ENCODE measurements at regions not wholly inside any gene's neighbourhood (a gene's known extent, or its start where the extent isn't known, plus 50 kb on each side); places are given as distances from the start of the nearest gene placed in this dataset.
"Not testable (repeated sequence)": the region's sequence is repeated elsewhere in the genome, so short reads cannot be mapped to it uniquely, and the experiment has no call there.

DNA sequence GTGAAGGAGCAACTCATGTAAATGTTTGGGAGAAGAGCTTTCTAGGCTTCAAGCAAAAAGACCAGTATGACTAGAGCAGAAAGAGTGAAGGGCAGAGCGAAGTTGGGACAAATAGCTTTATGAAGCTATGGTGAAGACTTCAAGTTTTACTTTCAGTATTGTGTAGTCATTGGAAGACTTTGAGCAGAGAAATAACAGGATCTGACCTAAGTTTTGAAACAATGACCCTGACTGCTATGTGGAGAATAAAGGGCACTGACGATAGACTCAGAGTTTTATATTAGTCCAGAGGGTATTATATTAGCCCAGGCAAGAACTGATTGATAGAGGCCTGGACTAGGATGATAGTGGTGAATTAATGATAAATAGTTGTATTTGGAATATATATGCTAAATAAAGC, 187.3 kb downstream of the KTN1 start:
- no peak for DNase-seq (ENCODE audit: low spot score)

DNA sequence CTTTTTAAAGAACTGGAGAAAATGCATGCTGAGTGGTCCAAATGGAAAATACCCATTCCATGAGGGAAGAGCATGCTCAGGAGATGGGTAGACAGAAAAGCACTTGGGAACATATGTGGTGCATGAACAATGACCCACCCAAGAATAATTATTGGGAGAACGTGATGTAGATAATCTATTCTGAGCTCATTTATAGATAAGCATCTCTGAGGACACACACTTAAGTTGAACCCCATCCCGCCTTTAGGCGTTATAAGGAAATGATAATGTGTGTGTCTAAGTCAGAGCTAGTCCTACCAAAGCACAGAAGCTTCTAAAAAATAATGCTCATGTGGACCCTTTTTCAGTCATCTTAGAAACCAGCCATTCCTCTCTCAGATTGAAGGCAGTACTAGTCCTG, 189.9 kb downstream of the KTN1 start:
- no peak for DNase-seq (ENCODE audit: low spot score)

DNA sequence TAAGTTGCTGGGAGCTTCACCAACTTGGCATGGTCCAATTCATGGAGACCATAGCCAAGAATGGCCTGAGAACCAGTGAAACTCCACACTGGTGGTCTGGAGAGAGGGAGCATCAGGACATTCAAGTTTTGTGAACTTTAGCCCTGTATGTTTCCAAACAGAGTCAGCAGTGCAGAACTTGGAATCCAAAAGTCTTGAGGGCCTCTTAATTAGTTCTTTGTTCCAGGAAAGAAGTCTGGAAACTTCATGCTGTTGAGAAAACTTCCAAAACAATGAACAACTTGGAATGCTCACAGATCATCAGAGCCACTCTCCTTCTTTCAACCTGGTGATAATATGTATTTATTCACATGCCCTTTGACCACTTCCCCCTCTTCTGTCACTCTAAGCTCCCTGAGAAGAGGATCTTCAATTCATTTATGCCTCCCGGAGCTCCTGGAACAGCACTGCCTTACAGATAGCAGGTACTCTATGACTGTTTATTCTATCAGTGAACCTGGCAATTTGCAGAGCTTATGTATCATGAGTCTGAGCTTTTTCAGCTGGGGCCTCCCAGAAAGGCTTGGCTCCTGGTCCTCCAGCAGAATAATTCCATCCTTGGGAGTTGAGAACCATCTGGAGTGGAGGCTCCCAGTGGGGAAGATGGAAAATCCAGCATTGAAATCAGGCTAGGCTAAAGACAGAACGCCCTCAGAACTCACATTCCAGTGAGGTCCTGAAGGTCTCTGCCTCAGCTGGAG, 191.4 kb downstream of the KTN1 start:
- DNase-seq (ENCODE audit: low spot score): no peak

DNA sequence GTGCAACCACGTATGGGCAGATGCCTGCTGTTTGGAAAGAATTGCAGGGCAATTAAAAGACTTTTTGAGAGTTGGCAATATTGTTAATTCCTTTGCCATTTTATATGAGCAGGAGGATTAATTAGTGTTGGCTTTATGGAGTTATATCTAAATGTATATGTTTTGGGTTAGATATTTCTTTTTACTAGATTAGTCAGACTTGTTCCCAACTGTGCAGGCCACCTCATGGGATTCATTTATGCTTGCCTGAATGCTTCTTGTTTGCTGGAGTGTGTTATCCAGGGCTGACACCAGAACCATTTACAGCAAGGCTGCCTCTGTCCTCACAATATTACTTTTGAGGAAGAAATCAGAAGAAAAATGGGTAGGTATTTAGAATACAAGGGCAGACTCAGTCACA, 192.5 kb downstream of the KTN1 start:
- no peak for DNase-seq (ENCODE audit: low spot score)

DNA sequence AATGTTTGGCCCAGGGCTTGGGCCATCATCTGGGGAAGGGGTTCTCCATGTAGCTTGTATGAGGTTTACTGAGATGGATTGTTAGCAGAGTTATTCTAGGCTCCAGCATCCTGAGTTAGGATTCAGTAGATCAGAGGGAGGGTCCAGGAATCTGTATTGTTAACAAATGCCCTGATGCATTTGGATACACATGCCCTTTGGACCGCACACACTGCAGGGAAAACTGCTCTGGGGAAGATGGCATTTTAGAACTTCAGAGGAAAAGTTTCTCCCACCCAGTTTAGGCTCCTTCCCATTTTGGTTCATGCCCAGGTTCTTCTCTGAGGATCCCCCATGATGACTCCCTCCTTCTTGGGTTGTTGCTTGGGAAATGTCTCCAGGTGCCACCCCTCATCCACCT, 193.3 kb downstream of the KTN1 start:
- DNase-seq (ENCODE audit: low spot score): no peak

DNA sequence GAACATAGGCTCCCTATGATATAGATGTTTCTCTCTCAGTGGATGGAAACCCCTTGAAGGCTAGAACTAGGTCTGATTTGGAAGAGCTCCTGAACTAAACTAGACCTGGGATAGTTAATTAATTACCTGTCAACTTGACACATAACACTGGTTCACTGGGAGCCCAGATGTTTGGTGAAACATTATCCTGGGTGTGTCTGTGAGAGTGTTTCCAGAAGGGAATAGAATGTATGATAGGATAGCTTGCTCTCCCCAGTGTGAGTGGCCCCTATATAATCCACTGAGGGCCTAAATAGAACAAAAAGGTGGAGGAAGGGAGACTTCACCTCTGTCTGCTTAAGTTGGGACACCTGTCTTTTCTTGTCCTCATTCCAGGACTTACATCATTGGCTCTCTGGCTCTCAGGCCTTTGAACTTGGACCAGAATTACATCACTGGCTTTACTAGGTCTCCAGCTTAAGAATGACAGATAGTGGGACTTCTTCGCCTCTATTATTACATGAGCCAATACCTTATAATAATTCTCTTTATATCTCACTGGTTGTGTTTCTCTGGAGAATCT, 194.1 kb downstream of the KTN1 start:
- DNase-seq (ENCODE audit: low spot score): no peak

DNA sequence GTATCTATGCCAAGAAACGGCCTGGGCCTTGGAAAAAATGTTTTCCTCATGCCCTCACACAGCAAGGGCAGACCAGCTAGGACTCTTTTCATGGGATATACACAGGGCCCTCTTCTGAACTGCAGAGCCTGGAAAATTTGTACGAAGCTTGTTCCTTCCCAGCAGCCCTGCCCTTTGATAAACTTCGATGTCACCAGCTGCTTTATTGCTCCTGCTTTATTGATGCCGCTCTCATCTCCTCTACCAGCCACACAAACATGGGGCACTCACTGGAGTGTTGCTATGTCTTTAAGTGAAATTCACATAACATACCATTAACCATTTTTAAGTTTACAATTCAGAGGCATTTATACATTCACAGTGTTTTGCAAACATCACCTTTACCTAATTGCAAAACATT, 197.9 kb downstream of the KTN1 start:
- DNase-seq (ENCODE audit: low spot score): no peak

DNA sequence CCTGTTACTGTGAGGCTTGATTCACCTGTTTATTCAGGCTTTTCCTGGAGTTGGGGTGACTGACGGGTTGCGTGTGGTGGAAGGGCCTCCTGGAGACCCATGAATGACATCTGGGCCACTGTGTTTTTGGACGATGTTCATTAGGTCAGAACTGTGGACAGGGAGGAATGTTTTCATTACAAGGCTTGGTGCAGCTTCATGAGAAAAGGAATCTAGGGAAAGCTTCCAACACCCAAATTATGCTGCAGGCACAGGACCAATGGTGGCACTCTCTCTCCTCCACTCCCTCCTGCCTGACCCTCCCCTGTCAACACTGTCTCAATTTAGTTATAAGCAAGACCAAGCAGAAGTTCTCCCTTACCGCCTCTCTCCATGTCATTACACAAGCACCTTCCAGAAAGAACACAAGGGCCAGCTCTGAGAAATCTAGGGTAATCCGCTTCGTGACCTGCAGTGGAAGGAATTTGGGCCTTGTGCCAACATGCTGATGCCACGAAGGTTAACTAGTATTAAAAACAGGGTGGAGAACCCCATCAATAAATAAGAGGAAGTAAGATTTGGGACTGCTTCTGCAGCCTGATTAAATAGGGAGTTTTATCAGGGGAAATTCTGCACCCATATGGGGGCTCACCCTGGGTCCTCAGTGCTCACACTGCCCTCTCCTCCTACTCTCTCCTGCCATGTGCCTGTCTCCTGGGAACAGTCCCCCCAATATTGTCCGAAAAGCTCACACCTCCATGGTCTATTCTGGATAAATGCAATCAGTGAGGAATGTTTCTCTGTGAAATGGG, 200.3 kb downstream of the KTN1 start:
- DNase-seq (ENCODE audit: low spot score): no peak

DNA sequence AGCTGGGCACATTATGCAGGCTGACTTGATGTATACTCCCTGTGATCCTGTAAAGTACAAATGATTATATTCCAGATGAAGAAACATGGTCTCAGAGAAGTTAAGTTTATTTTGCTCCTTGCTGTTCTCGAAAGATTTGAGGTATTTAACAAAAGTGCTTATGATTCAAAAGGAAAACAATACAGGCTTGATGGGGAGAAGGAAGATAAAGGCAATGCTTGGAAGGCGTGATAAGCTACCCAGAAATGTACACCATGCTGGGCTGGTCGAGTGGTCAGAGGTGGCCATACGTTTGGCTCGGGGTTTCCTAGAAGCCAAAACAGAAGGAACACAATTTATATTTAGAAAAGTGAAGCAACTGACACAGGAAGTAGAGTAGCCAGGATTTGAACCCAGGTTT, 201.0 kb downstream of the KTN1 start:
- DNase-seq (ENCODE audit: low spot score): no peak

DNA sequence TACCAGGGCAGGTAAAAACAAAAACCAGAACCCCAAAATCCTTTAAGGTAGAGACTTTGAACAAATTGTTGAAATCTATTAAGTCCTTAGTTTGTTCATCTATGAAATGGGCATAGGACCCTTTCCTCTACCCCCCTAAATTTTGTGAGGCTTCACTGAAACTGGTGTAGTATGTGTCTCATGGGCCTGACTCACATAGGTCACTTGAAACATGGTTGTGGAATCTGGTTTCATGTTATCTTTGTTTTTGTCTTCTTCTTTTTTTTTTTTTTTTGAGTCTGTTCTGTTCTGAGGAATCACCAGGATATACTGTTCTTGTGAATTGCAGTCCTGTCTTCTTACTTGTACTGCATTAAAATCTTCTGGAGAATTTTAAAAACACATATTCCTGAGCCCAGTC, 202.2 kb downstream of the KTN1 start:
- no peak for DNase-seq (ENCODE audit: low spot score)

DNA sequence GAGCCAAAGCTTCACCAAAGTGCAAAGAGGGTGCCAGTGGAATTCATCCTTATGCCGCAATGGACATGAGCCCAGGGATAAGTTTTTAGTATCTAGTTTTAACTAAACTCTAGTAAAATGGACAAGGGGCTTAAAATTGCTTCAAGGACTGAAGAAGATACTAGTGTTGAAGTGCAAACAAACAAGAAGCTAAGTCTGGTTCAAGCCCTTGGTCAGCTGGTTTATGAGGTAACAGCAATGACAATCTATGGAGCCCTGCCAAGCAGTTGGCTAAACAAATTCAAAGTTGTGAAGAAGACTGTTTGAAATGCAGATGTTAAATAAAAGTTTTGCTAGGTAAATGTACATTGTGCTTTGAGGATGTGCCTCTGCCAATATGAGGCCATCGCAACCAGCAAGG, 209.4 kb downstream of the KTN1 start:
- DNase-seq (ENCODE audit: low spot score): no peak

DNA sequence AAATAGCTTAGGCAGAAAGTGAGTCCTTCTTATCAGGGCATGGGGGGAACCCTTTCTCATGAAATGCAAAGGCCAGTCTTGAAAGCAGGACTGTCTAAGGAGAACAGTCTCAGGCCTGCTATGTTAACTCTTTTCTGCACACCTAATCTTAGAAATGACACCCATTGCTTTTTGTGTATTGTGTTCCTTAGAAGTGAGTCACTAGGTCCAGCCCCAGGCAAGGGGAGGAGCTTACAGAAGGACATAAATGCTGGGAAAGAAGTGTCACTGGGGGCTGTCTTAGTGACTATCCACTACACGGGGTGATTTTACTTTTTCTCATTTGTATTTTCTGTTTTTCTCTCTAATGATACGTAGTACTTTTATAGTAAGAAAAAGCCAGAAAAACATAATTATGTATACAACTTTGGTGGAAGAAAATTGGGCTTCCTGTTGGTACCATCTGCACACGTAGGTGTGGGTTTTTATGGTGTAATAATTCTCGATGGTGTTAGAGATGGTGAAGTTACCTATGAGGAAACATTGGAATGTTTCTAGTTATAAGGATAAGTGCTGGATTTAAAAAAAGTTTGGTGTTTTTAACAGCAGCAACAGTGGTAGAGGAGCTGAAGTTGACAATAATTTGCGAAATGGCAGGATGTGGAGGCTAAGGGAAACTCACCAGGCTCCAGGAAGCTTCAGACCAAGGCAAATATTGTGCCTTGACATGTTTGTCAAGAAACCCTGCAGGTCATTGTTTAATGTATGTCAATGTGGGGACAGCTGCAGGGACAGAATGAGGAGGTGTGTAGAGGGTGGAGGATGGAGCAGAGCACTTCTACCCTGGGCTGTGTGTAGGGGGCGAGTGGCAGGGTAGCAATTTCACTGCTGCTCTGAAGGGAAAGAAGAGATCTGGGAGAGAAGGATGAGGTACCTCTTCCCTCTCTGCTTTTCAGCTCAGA, 214.9 kb downstream of the KTN1 start:
- DNase-seq (ENCODE audit: low spot score): no peak

DNA sequence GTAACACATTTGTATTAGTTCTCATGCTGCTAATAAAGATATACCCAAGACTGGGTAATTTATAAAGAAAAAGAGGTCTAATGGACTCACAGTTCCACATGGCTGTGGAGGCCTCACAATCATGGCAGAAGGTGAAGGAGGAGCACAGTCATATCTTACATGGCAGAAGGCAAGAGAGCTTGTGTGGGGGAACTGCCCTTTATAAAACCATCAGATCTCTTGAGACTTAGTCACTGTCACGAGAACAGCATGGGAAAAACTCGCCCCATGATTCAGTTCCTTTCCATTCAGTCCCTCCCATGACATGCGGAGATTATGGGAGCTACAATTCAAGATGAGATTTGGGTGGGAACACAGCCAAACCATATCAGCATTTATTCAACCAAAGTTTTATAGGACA, 216.5 kb downstream of the KTN1 start:
- DNase-seq (ENCODE audit: low spot score): not testable (repeated sequence)

DNA sequence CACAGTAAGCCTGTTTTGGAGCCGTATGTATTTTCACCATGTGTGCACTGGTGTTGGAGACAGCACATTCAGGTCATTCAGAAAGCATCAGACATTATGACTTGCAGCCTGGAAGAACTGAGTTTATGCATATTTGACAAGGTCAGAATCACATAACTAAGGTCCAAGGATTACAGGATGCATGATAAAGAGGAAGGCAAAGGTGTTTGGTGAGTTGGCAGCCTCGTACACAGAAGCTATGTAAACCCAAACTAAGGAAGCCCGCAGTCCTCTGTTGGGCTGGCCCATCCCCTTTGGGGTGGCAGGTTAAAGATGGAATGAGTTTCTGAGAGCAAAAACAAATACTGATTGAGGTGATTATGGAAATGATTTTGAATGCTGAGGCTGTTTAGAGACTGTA, 218.4 kb downstream of the KTN1 start:
- DNase-seq (ENCODE audit: low spot score): no peak

DNA sequence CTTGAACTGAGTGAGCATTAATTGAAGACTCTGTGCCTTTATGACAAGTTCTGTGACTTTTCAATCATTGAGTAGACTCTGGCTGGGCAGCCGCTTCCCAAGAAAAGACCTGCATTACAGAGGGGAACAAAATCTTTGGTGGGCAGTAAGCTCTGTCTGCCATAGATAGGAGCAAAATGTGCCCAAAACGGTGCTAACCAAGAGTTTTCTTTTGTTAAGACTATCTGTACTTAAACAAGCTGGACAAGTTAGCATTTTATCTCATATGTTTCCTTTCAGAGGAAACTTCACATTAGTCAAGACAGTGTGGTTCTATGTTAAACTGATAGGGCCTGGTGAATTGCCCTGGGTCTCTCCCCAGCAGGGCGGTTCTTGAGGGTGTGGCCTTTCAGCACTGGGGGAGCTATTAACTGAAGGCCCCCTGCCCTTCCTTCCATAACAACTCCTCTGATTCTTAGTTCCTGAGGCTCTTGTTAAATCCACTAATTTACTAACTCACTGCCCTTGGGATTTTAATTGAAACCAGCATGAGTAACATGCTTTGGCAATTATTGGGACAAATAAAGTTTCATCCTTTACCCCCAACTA, 219.6 kb downstream of the KTN1 start:
- no peak for DNase-seq (ENCODE audit: low spot score)

DNA sequence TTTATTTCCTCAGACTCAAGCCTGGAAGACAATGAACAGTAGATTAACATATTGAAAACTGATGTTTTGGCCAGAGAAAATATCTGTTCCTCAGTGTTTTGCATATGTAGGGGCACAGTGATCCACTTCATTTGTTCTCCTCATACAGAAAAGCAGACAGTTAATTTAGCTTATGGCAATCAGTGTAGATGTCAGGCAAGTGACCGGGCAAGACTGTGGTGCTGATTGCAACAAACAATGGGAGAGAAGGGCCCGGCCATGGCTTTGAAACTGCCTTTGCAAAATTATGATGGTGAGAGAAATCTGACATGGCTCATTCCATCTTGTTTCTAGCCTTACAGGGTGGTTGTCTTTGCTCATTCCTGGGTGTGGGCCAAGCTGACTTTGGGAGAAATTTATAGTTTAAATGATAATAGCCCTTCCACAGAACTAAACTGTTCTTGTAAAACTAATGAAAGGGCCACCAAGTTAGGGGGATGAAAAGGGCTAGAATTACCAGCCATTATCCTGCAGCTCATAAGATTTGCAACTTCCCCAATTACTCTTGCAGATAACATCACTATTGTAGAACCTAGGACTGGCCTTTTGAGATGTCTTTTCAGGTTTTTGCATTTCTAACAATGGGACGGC, 220.3 kb downstream of the KTN1 start:
- no peak for DNase-seq (ENCODE audit: low spot score)

DNA sequence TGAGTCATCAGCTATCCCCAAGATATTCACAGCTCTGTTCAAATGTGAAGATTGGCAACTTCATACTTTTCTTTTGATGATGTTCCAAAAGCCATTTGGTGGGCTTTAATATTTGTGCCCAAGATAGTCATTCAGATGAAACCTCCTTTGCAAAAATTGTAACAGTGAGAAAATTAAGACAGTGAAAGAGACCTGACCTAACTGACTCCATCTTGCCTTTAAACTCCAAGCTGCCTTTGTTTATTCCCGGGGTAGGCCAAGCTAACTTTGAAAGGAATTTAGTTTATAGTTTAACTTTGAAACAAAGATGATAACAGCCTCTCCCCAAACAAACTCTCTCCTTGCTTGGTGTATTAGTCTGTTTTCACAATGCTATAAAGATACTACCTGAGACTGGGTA, 221.1 kb downstream of the KTN1 start:
- DNase-seq (ENCODE audit: low spot score): no peak

DNA sequence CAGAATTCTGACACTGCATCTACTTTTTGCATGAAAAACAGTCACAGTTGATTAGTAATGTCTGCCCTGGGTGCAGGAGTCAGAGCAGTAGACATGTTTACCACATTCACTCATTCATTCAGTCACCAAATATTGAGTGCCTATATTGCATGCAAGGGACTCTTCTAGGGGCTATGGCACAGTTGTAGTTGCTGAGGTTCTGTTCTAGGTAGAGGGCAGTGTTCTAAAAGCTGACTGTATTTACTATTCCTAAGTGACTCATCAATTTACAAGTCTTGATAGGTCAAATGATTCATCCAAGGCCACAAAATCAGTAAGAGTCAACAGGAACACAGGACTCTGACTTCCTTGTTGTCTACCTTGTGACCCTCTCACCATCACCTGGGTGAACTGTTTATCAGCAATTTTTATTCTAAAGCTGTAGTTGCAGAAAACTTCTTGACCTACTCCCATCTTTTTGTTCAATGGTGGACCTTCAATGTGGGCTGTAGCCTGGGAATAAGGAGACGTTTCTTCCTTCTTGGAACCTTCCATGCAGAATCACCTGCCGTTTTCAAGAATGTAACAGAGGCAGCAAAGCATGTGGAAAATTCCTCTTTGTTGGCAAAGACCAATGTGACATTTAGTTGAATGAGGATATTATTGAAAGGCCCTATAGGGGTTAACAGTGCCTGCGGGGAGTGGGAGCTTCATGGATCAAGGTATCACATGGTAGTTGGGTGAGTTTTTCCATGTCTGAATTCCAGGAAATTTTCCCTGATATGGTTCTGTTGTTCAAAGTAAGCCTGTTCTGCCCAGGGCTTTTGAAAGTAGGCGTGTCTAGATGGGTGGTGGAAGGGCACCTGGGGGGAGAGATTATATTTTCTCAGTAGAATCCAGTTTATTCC, 223.2 kb downstream of the KTN1 start:
- DNase-seq (ENCODE audit: low spot score): no peak

DNA sequence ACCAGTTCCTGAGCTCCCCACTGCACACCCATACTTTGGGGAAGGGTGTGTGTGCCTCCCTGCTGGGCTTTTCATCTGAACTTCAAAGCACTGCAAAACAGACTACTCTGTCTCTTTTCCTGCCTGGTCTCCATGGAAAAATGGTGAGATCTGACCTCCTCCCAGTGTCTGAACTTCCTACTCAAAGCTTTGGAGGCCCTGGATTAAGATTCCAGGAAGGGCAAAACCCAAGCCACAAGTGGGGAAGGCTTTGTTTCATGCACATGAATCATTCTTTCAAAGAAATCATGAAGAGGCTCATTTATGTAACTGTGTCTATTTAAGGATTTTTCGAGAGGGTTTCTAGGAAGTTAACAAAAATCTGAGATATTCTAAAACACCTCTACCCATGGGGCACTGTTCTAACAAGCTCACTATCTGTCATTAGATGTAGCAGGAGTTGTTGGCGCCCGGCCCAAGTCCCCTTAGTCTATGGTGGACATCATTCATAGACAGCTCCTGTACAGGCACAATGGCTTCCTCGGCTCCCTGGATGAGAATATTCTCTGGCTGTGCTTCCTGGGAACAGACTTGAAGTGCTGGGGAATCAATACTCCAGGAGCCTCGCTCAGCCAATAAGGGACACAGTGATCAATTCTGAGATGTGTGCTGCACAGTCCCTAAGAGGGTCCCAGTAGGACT, 224.0 kb downstream of the KTN1 start:
- DNase-seq (ENCODE audit: low spot score): no peak

DNA sequence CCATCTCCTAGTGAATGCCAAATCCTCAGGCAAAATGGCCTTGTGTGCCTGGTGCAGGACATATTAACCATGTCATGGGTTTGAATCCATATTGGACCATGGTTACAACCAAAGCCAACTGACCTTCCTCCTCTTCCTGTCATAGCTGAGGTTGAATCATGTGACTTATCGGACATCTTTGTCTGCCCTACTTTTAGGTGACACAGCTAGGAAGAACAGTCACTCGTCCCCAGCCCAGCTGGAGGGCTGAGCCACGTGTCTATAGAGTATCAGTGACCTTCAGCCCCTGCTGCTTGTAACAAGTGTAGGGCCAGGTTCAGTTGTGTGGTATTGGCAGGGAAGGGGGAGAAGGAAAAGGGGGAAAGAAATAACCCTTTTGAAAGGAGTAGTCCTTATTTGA, 225.2 kb downstream of the KTN1 start:
- no peak for DNase-seq (ENCODE audit: low spot score)
